Astrocyte (in vitro differentiated cells and primary cell): ENCODE measurements at regions not wholly inside any gene's neighbourhood (a gene's known extent, or its start where the extent isn't known, plus 50 kb on each side); places are given as distances from the start of the nearest gene placed in this dataset.
"Not testable (repeated sequence)": the region's sequence is repeated elsewhere in the genome, so short reads cannot be mapped to it uniquely, and the experiment has no call there.

ENCODE experiments used
- DNase-seq: peaks from one replicate; pipeline ENCODE4 v3.0.0-alpha.2; 2010; ENCODE audit warnings: low read depth
- FAIRE-seq: peaks from 2 replicates; lab custom pipeline; 2011; peaks lifted over from hg19 to GRCh38; lab: Jason Lieb, UNC
- H2AFZ ChIP-seq: 2 replicates; pipeline ENCODE4 v1.6.0; 2012; ENCODE audit warnings: low read depth, low read length, inconsistent platforms
- H3K27ac ChIP-seq: 2 replicates; pipeline ENCODE4 v1.5.1; 2011; ENCODE audit warnings: low read depth, low read length, inconsistent platforms
- H3K27me3 ChIP-seq: 2 replicates; pipeline ENCODE4 v1.6.0; 2011; ENCODE audit warnings: low read length, inconsistent platforms; ENCODE audit not compliant: insufficient read depth
- H3K36me3 ChIP-seq: 2 replicates; pipeline ENCODE4 v1.5.1; 2011; ENCODE audit warnings: low read length, inconsistent platforms; ENCODE audit not compliant: insufficient read depth
- H3K4me1 ChIP-seq: 2 replicates; pipeline ENCODE4 v1.5.1; 2011; ENCODE audit warnings: low read length, inconsistent platforms; ENCODE audit not compliant: insufficient read depth
- H3K4me2 ChIP-seq: 2 replicates; pipeline ENCODE4 v1.6.0; 2012; ENCODE audit warnings: low read length, inconsistent platforms
- H3K4me3 ChIP-seq: 2 replicates; pipeline ENCODE4 v1.5.1; 2011; ENCODE audit warnings: low read depth, mild to moderate bottlenecking, low read length, inconsistent platforms; ENCODE audit not compliant: insufficient read depth
- H3K79me2 ChIP-seq: 2 replicates; pipeline ENCODE4 v1.6.0; 2012; ENCODE audit warnings: mild to moderate bottlenecking, low read length, inconsistent platforms; ENCODE audit not compliant: insufficient read depth
- H3K9ac ChIP-seq: 2 replicates; pipeline ENCODE4 v1.6.0; 2012; ENCODE audit warnings: mild to moderate bottlenecking, low read length, inconsistent platforms
- H3K9me3 ChIP-seq: 2 replicates; pipeline ENCODE4 v1.5.1; 2012; ENCODE audit warnings: low read depth, mild to moderate bottlenecking, low read length, inconsistent platforms; ENCODE audit not compliant: insufficient read depth
- H4K20me1 ChIP-seq: 2 replicates; pipeline ENCODE4 v1.6.0; 2012; ENCODE audit warnings: low read length, inconsistent platforms; ENCODE audit not compliant: insufficient read depth
- H3K27ac Mint-ChIP-seq: one replicate; pipeline ENCODE4 v1.8.0; 2021; ENCODE audit warnings: mild to moderate bottlenecking, mixed read lengths; ENCODE audit not compliant: unreplicated experiment
- H3K27me3 Mint-ChIP-seq: one replicate; pipeline ENCODE4 v1.8.0; 2021; ENCODE audit warnings: low read depth, mixed read lengths; ENCODE audit not compliant: unreplicated experiment
- H3K36me3 Mint-ChIP-seq: one replicate; pipeline ENCODE4 v1.8.0; 2021; ENCODE audit warnings: low read depth, mixed read lengths; ENCODE audit not compliant: unreplicated experiment
- H3K4me1 Mint-ChIP-seq: one replicate; pipeline ENCODE4 v1.8.0; 2021; ENCODE audit warnings: low read depth, mixed read lengths; ENCODE audit not compliant: unreplicated experiment
- H3K4me3 Mint-ChIP-seq: one replicate; pipeline ENCODE4 v1.8.0; 2021; ENCODE audit warnings: mild to moderate bottlenecking, moderate library complexity, mixed read lengths; ENCODE audit not compliant: unreplicated experiment
- H3K9me3 Mint-ChIP-seq: one replicate; pipeline ENCODE4 v1.8.0; 2021; ENCODE audit warnings: mild to moderate bottlenecking, mixed read lengths; ENCODE audit not compliant: unreplicated experiment
- CTCF ChIP-seq: IDR thresholded peaks from 2 replicates; pipeline ENCODE4 v1.5.1; 2011; ENCODE audit warnings: low read depth, mild to moderate bottlenecking, inconsistent platforms, low read length, moderate library complexity; ENCODE audit not compliant: insufficient read depth
- EZH2 ChIP-seq: IDR thresholded peaks from 2 replicates; pipeline ENCODE4 v1.6.1; 2012; ENCODE audit warnings: mild to moderate bottlenecking, low read length, inconsistent platforms; ENCODE audit not compliant: insufficient read depth

- no peak overlapping the region for H2AFZ ChIP-seq
- peaks cover 4% of the 10 kb centered on the region for H3K9me3 ChIP-seq
- Mint-ChIP-seq H3K9me3 (peaks cover 10% of the 10 kb centered on the region), H3K27me3 (no peaks in the 10 kb centered on the region), H3K4me3 (no peak overlapping the region), H3K4me1 (peaks cover 6% of the 10 kb centered on the region), H3K27ac (no peak overlapping the region), H3K36me3 (no peaks in the 10 kb centered on the region)
- no peaks in the 10 kb centered on the region for H3K36me3 ChIP-seq
- no peaks in the 10 kb centered on the region for H4K20me1 ChIP-seq
- no peak overlapping the region for H3K4me3 ChIP-seq
- no peaks in the 10 kb centered on the region for H3K4me1 ChIP-seq
- no peak overlapping the region for H3K9ac ChIP-seq
- H3K27me3 ChIP-seq = no peaks in the 10 kb centered on the region
- H3K4me2 ChIP-seq = no peak overlapping the region
- no peak overlapping the region for H3K27ac ChIP-seq
- no peaks in the 10 kb centered on the region for H3K79me2 ChIP-seq
- DNase-seq (no peak), FAIRE-seq (no peak)
- TF ChIP-seq EZH2 = no peak
- no peak for TF ChIP-seq CTCF
These were observed 193.2 kb upstream of the IGF1 start for GRCh38 chr12:102673606-102674005.

GRCh38 chr12:102672212-102672611 lies 191.8 kb upstream of the IGF1 start:
- DNase-seq, H3K27ac Mint-ChIP-seq, H3K4me3 ChIP-seq, H4K20me1 ChIP-seq, H3K27me3 Mint-ChIP-seq, H3K4me2 ChIP-seq, H3K79me2 ChIP-seq, H3K36me3 ChIP-seq, H3K27me3 ChIP-seq, H3K4me1 Mint-ChIP-seq, H3K9me3 ChIP-seq, H3K9ac ChIP-seq, FAIRE-seq, H3K36me3 Mint-ChIP-seq, H2AFZ ChIP-seq, H3K27ac ChIP-seq, H3K4me3 Mint-ChIP-seq, H3K4me1 ChIP-seq: not testable (repeated sequence)
- H3K9me3 Mint-ChIP-seq = peaks cover 16% of the 10 kb centered on the region

- no peak overlapping the region for H2AFZ ChIP-seq
- Mint-ChIP-seq H3K4me1 (peaks cover 1% of the 10 kb centered on the region), H3K4me3 (no peak overlapping the region), H3K36me3 (no peaks in the 10 kb centered on the region), H3K27me3 (no peaks in the 10 kb centered on the region), H3K27ac (no peak overlapping the region), H3K9me3 (peaks cover 14% of the 10 kb centered on the region)
- H3K9ac ChIP-seq = no peak overlapping the region
- FAIRE-seq (peak; percentile 26), DNase-seq (no peak)
- no peak overlapping the region for H3K4me3 ChIP-seq
- no peaks in the 10 kb centered on the region for H3K79me2 ChIP-seq
- H3K27me3 ChIP-seq = no peaks in the 10 kb centered on the region
- no peak overlapping the region for H3K27ac ChIP-seq
- no peaks in the 10 kb centered on the region for H3K4me1 ChIP-seq
- TF ChIP-seq CTCF (no peak), EZH2 (no peak)
- no peaks in the 10 kb centered on the region for H4K20me1 ChIP-seq
- peaks cover 4% of the 10 kb centered on the region for H3K9me3 ChIP-seq
- no peaks in the 10 kb centered on the region for H3K36me3 ChIP-seq
- no peak overlapping the region for H3K4me2 ChIP-seq
These were observed 188.7 kb upstream of the IGF1 start for GRCh38 chr12:102669056-102669455.

GRCh38 chr12:102666176-102666575 lies 185.8 kb upstream of the IGF1 start:
- H3K27me3 ChIP-seq, H3K27ac Mint-ChIP-seq, H3K4me1 Mint-ChIP-seq, H3K4me2 ChIP-seq, H3K4me1 ChIP-seq, H4K20me1 ChIP-seq, H3K36me3 ChIP-seq, H3K27me3 Mint-ChIP-seq, H3K36me3 Mint-ChIP-seq, H3K79me2 ChIP-seq, H3K9me3 ChIP-seq, H3K4me3 ChIP-seq, H3K9me3 Mint-ChIP-seq, FAIRE-seq, H2AFZ ChIP-seq, H3K9ac ChIP-seq, H3K4me3 Mint-ChIP-seq, DNase-seq, H3K27ac ChIP-seq: not testable (repeated sequence)
